ENCODE measurements at regions not wholly inside any gene's neighbourhood (a gene's known extent, or its start where the extent isn't known, plus 50 kb on each side); places are given as distances from the start of the nearest gene placed in this dataset.
"Not testable (repeated sequence)": the region's sequence is repeated elsewhere in the genome, so short reads cannot be mapped to it uniquely, and the experiment has no call there.

DNA sequence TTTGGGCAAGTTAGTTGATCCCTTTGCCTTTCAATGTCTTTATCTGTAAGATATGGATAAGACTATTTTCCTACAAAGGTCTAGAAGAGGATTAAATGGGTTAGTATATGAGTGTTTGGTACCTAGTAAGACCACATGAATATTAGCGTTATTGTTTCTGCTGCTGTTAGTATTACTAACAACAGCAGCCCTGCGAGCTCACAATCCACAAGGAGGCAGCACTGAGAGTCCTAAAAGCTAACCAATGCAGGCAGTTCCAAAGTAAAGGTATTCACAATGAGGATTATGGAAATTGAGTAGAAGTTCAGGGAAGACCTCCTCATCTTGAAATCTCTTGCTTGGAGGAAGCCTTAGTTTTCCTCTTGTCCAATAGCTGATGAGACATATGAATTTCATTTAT, 248.9 kb downstream of the TDRD15 start:
- no peaks in the 10 kb centered on the region for H3K36me3 ChIP-seq
- H3K4me3 ChIP-seq, result no peak overlapping the region
- DNase-seq (ENCODE audit: extremely low spot score in 2 of 2), result no peak
- H3K27ac ChIP-seq, result no peak overlapping the region
- H3K4me1 ChIP-seq, result no peaks in the 10 kb centered on the region
- intact Hi-C loops (cut with DNase I), result no loop called here
- H3K9me3 ChIP-seq, result no peaks in the 10 kb centered on the region
- TF ChIP-seq, protein P1, sequence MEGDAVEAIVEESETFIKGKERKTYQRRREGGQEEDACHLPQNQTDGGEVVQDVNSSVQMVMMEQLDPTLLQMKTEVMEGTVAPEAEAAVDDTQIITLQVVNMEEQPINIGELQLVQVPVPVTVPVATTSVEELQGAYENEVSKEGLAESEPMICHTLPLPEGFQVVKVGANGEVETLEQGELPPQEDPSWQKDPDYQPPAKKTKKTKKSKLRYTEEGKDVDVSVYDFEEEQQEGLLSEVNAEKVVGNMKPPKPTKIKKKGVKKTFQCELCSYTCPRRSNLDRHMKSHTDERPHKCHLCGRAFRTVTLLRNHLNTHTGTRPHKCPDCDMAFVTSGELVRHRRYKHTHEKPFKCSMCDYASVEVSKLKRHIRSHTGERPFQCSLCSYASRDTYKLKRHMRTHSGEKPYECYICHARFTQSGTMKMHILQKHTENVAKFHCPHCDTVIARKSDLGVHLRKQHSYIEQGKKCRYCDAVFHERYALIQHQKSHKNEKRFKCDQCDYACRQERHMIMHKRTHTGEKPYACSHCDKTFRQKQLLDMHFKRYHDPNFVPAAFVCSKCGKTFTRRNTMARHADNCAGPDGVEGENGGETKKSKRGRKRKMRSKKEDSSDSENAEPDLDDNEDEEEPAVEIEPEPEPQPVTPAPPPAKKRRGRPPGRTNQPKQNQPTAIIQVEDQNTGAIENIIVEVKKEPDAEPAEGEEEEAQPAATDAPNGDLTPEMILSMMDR (IDR thresholded peaks at IDR 0.05), result no peak
- no peak for TF ChIP-seq POLR2AphosphoS5 (IDR thresholded peaks at IDR 0.05; ENCODE audit: insufficient read depth in 1 of 2, low read depth in 1 of 2)
- no peak for TF ChIP-seq POLR2A (IDR thresholded peaks at IDR 0.05)
- no peaks in the 10 kb centered on the region for H3K27me3 ChIP-seq

DNA sequence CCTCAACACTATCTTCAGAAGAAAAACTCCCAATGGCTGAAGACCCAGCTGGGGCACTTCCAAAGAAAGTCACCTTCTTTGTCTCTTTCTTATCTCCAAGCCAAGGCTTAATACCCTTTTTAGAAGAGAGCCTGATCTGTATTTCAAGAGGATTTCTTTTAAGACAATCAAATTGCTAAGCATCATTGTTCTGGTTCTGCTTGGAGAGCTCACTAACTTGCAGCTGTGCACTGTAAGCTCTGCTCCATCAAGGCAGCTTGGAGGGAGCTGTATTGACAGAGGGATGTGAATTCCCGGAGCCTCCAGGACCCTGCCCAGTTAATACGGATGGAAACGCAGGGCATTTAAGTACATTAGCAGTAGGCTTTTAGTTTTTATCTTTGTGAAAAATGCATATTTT, 253.1 kb downstream of the TDRD15 start:
- no peak for DNase-seq (ENCODE audit: extremely low spot score in 2 of 2)
- TF ChIP-seq POLR2A (IDR thresholded peaks at IDR 0.05) (no peak), POLR2AphosphoS5 (IDR thresholded peaks at IDR 0.05; ENCODE audit: insufficient read depth in 1 of 2, low read depth in 1 of 2) (no peak)
- TF ChIP-seq, protein P1 (IDR thresholded peaks at IDR 0.05), result no peak
- H3K36me3 ChIP-seq, result no peaks in the 10 kb centered on the region
- no peaks in the 10 kb centered on the region for H3K27me3 ChIP-seq
- intact Hi-C loops (cut with DNase I), result no loop called here
- no peak overlapping the region for H3K4me3 ChIP-seq
- no peak overlapping the region for H3K27ac ChIP-seq
- H3K9me3 ChIP-seq, result no peaks in the 10 kb centered on the region
- H3K4me1 ChIP-seq, result no peaks in the 10 kb centered on the region

DNA sequence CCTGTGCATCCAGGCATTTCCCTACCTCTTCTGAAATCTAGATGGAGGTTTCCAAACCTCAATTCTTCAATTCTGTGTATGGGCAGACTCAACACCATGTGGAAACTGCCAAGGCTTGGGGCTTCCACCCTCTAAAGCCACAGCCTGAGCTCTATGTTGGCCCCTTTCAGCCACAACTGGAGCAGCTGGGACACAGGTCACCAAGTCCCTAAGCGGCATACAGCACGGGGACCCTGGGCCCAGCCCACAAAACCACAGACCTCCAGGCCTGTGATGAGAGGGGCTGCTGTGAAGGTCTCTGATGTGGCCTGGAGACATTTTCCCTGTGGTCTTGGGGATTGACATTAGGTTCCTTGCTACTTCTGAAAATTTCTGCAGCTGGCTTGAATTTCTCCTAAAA, 255.4 kb downstream of the TDRD15 start:
- no peaks in the 10 kb centered on the region for H3K36me3 ChIP-seq
- H3K9me3 ChIP-seq, result no peaks in the 10 kb centered on the region
- no peak overlapping the region for H3K4me3 ChIP-seq
- no peak overlapping the region for H3K27ac ChIP-seq
- H3K27me3 ChIP-seq, result no peaks in the 10 kb centered on the region
- intact Hi-C loops (cut with DNase I), result no loop called here
- DNase-seq (ENCODE audit: extremely low spot score in 2 of 2), result peak in 1 of 2 donors; percentile 34
- TF ChIP-seq POLR2A (IDR thresholded peaks at IDR 0.05) (no peak), POLR2AphosphoS5 (IDR thresholded peaks at IDR 0.05; ENCODE audit: insufficient read depth in 1 of 2, low read depth in 1 of 2) (no peak)
- TF ChIP-seq, protein P1 (IDR thresholded peaks at IDR 0.05), result no peak
- H3K4me1 ChIP-seq, result no peaks in the 10 kb centered on the region

GRCh38 chr2:21379668-21380067, 255.9 kb downstream of the TDRD15 start:
- intact Hi-C loops (cut with DNase I); H3K27ac ChIP-seq; H3K4me1 ChIP-seq; H3K4me3 ChIP-seq; DNase-seq (ENCODE audit: extremely low spot score in 2 of 2); H3K27me3 ChIP-seq; H3K9me3 ChIP-seq; H3K36me3 ChIP-seq: not testable (repeated sequence)

DNA sequence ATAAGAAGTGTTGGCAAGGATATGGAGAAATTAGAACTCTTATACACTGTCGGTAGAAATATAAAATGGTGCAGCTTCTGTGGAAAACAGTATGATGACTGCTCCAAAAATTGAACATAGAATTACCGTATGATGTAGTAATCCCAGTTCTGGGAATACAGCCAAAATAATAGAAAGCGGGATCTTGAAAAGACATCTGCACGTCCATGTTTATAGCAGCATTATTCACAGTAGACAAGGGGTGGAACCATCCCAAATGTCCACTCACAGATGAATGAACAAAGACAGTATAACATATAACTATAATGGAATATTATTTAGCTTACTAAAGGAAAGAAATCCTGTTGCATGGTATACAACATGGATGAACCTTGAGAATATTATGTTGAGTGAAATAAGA, 257.7 kb downstream of the TDRD15 start:
- H3K36me3 ChIP-seq, result no peaks in the 10 kb centered on the region
- intact Hi-C loops (cut with DNase I), result no loop called here
- no peaks in the 10 kb centered on the region for H3K4me1 ChIP-seq
- TF ChIP-seq POLR2AphosphoS5 (IDR thresholded peaks at IDR 0.05; ENCODE audit: insufficient read depth in 1 of 2, low read depth in 1 of 2) (no peak), POLR2A (IDR thresholded peaks at IDR 0.05) (no peak)
- TF ChIP-seq, protein P1 (IDR thresholded peaks at IDR 0.05), result no peak
- no peak overlapping the region for H3K27ac ChIP-seq
- no peaks in the 10 kb centered on the region for H3K9me3 ChIP-seq
- H3K4me3 ChIP-seq, result no peak overlapping the region
- H3K27me3 ChIP-seq, result no peaks in the 10 kb centered on the region
- no peak for DNase-seq (ENCODE audit: extremely low spot score in 2 of 2)

Measured in vagina (tissue), 2 donors.